ENCODE measurements at regions not wholly inside any gene's neighbourhood (a gene's known extent, or its start where the extent isn't known, plus 50 kb on each side); places are given as distances from the start of the nearest gene placed in this dataset.

DNA sequence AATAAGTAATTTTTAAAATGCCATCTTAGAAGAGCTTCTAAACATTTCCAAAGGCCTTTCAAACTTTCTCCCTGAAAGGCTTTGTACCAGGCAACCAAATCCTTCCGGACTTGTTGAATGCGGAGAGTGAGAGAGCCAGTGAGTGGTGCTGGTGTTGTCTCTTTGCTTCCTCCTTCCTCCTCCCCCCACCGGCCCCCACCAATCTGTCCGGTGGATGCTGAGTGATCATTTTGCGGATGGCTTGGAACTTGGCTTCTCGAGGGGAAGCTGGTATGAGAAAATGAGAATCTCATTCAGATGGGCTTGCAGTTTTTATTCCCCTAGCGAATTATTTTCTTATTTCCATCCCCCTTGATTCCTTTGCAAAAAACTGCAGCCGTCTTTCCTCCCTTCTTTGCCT lies 97.3 kb downstream of the ANKRD60 start:
- no peak for TF ChIP-seq POLR2AphosphoS5 (IDR thresholded peaks at IDR 0.05)
- TF ChIP-seq, protein P1, sequence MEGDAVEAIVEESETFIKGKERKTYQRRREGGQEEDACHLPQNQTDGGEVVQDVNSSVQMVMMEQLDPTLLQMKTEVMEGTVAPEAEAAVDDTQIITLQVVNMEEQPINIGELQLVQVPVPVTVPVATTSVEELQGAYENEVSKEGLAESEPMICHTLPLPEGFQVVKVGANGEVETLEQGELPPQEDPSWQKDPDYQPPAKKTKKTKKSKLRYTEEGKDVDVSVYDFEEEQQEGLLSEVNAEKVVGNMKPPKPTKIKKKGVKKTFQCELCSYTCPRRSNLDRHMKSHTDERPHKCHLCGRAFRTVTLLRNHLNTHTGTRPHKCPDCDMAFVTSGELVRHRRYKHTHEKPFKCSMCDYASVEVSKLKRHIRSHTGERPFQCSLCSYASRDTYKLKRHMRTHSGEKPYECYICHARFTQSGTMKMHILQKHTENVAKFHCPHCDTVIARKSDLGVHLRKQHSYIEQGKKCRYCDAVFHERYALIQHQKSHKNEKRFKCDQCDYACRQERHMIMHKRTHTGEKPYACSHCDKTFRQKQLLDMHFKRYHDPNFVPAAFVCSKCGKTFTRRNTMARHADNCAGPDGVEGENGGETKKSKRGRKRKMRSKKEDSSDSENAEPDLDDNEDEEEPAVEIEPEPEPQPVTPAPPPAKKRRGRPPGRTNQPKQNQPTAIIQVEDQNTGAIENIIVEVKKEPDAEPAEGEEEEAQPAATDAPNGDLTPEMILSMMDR (IDR thresholded peaks at IDR 0.05) = no peak
- no peak for TF ChIP-seq POLR2A (IDR thresholded peaks at IDR 0.05)

Measured in breast epithelium (tissue), 3 donors.